GM12892 (cell line): ENCODE measurements at regions not wholly inside any gene's neighbourhood (a gene's known extent, or its start where the extent isn't known, plus 50 kb on each side); places are given as distances from the start of the nearest gene placed in this dataset.

ENCODE experiments used
- DNase-seq: peaks from one replicate; pipeline ENCODE4 v3.0.0; 2011; ENCODE audit not compliant: insufficient read length
- FAIRE-seq: peaks from 2 replicates; lab custom pipeline; 2011; peaks lifted over from hg19 to GRCh38; lab: Jason Lieb, UNC
- POLR2A ChIP-seq: IDR thresholded peaks from 2 replicates; pipeline ENCODE4 v1.6.1; 2011; ENCODE audit warnings: low read depth, low read length, control low read depth
- POLR2AphosphoS5 ChIP-seq: IDR thresholded peaks from 2 replicates; pipeline ENCODE4 v1.6.1; 2011; ENCODE audit warnings: low read depth, low read length, control low read depth
- TAF1 ChIP-seq: IDR thresholded peaks from 2 replicates; pipeline ENCODE4 v1.6.1; 2011; ENCODE audit warnings: low read depth, mild to moderate bottlenecking, control low read depth, low read length, borderline replicate concordance

GRCh38 chr12:60107992-60108391 is 512.2 kb downstream of the SLC16A7 start:
- TF ChIP-seq TAF1 (no peak), POLR2AphosphoS5 (no peak), POLR2A (no peak)
- FAIRE-seq = no peak
- no peak for DNase-seq

- no peak for TF ChIP-seq POLR2AphosphoS5
- TF ChIP-seq POLR2A = no peak
- no peak for TF ChIP-seq TAF1
- FAIRE-seq = no peak
- no peak for DNase-seq
These were observed 516.2 kb downstream of the SLC16A7 start for GRCh38 chr12:60112063-60112462.

- FAIRE-seq (no peak), DNase-seq (no peak)
- no peak for TF ChIP-seq TAF1
- no peak for TF ChIP-seq POLR2AphosphoS5
- no peak for TF ChIP-seq POLR2A
These were observed 516.9 kb downstream of the SLC16A7 start for GRCh38 chr12:60112763-60113162.

- TF ChIP-seq POLR2AphosphoS5 = no peak
- DNase-seq (no peak), FAIRE-seq (no peak)
These were observed 518.3 kb downstream of the SLC16A7 start for GRCh38 chr12:60114169-60114568.

- TF ChIP-seq POLR2AphosphoS5 = no peak
- no peak for FAIRE-seq
- DNase-seq = no peak
These were observed 523.5 kb downstream of the SLC16A7 start for GRCh38 chr12:60119327-60119726.

GRCh38 chr12:60120199-60120598 is 524.4 kb downstream of the SLC16A7 start:
- DNase-seq = no peak
- TF ChIP-seq POLR2AphosphoS5 = no peak
- no peak for FAIRE-seq

- DNase-seq (no peak), FAIRE-seq (no peak)
- TF ChIP-seq TAF1 (no peak), POLR2A (no peak), POLR2AphosphoS5 (no peak)
These were observed 527.7 kb downstream of the SLC16A7 start for GRCh38 chr12:60123557-60123956.

GRCh38 chr12:60137513-60137912 is 541.7 kb downstream of the SLC16A7 start:
- FAIRE-seq = no peak
- DNase-seq = no peak
- TF ChIP-seq POLR2AphosphoS5 (no peak), POLR2A (no peak), TAF1 (no peak)

- DNase-seq (no peak), FAIRE-seq (no peak)
- no peak for TF ChIP-seq POLR2AphosphoS5
- no peak for TF ChIP-seq POLR2A
- TF ChIP-seq TAF1 = no peak
These were observed 542.7 kb downstream of the SLC16A7 start for GRCh38 chr12:60138526-60138925.

- DNase-seq = no peak
- TF ChIP-seq POLR2AphosphoS5 = no peak
- TF ChIP-seq POLR2A = no peak
- TF ChIP-seq TAF1 = no peak
- FAIRE-seq = no peak
These were observed 548.6 kb downstream of the SLC16A7 start for GRCh38 chr12:60144395-60144794.

- no peak for FAIRE-seq
- no peak for DNase-seq
These were observed 552.3 kb downstream of the SLC16A7 start for GRCh38 chr12:60148109-60148508.

GRCh38 chr12:60148831-60149230 is 553.0 kb downstream of the SLC16A7 start:
- DNase-seq = no peak
- TF ChIP-seq TAF1 (no peak), POLR2A (no peak), POLR2AphosphoS5 (no peak)
- FAIRE-seq = no peak

More at GRCh38 chr12:60148109-60148508, 552.3 kb downstream of the SLC16A7 start:
- TF ChIP-seq POLR2AphosphoS5 = no peak
- TF ChIP-seq TAF1 = no peak
- no peak for TF ChIP-seq POLR2A

- no peak for FAIRE-seq
These were observed 556.9 kb downstream of the SLC16A7 start for GRCh38 chr12:60152756-60153155.

More at GRCh38 chr12:60152756-60153155, 556.9 kb downstream of the SLC16A7 start:
- DNase-seq = no peak
- TF ChIP-seq POLR2A (no peak), POLR2AphosphoS5 (no peak), TAF1 (no peak)
